ENCODE measurements at regions not wholly inside any gene's neighbourhood (a gene's known extent, or its start where the extent isn't known, plus 50 kb on each side); places are given as distances from the start of the nearest gene placed in this dataset.

DNA sequence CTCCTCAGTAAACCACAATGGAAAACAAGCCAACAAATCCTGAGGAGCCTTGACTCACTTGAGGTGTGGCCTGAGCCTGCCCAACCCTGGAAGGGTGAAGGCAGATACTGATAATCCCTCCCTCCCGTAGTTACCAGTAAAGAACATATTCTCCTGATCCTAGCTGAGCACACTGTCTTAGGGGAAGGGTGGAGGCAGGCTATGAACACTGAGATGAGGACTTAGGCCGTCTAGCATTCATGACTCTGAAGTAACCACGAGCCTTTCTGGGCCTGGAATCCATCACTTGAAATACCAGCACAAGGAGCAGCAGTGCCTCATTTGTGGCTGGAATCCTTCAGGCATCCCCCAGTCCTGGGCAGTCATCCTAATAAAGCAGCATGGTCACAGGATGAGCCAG is 124.5 kb upstream of the PRLR start:
- intact Hi-C loops (cut with DNase I, micrococcal nuclease): no loop called here
- Histone ChIP-seq H3K4me1 (ENCODE audit: low read depth) (no peaks in the 10 kb centered on the region), H3K4me3 (no peak overlapping the region), H3K36me3 (ENCODE audit: low read depth) (no peaks in the 10 kb centered on the region), H3K9me3 (peaks cover 19% of the 10 kb centered on the region)
- ATAC-seq: no peak
- TF ChIP-seq, protein P1, sequence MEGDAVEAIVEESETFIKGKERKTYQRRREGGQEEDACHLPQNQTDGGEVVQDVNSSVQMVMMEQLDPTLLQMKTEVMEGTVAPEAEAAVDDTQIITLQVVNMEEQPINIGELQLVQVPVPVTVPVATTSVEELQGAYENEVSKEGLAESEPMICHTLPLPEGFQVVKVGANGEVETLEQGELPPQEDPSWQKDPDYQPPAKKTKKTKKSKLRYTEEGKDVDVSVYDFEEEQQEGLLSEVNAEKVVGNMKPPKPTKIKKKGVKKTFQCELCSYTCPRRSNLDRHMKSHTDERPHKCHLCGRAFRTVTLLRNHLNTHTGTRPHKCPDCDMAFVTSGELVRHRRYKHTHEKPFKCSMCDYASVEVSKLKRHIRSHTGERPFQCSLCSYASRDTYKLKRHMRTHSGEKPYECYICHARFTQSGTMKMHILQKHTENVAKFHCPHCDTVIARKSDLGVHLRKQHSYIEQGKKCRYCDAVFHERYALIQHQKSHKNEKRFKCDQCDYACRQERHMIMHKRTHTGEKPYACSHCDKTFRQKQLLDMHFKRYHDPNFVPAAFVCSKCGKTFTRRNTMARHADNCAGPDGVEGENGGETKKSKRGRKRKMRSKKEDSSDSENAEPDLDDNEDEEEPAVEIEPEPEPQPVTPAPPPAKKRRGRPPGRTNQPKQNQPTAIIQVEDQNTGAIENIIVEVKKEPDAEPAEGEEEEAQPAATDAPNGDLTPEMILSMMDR (IDR thresholded peaks at IDR 0.05): no peak
- DNase-seq: no peak

DNA sequence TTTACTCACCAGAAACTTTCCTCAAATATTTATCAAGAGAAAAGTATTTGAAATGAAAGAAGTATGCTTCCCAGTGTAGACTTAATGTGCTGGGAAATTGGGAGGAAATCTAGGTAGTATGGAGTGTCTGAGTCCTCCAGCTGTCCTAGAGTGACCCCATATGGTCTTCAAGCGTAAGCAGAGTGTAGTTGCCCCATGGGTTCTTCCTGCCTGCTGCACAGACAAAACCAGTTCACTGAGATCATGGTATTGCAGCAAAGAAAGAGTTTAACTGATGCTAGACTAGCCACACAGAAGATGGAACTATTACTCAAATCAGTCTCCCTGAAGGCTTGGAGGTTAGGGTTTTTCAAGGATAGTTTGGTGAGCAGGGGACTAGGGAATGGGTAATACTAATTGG is 114.9 kb upstream of the PRLR start:
- ATAC-seq (no peak), DNase-seq (no peak)
- H3K36me3 ChIP-seq (ENCODE audit: low read depth): no peaks in the 10 kb centered on the region
- intact Hi-C loops (cut with DNase I, micrococcal nuclease): no loop called here
- H3K4me1 ChIP-seq (ENCODE audit: low read depth): no peaks in the 10 kb centered on the region
- H3K4me3 ChIP-seq: no peak overlapping the region
- TF ChIP-seq, protein P1 (IDR thresholded peaks at IDR 0.05): no peak
- peaks cover 3% of the 10 kb centered on the region for H3K9me3 ChIP-seq

DNA sequence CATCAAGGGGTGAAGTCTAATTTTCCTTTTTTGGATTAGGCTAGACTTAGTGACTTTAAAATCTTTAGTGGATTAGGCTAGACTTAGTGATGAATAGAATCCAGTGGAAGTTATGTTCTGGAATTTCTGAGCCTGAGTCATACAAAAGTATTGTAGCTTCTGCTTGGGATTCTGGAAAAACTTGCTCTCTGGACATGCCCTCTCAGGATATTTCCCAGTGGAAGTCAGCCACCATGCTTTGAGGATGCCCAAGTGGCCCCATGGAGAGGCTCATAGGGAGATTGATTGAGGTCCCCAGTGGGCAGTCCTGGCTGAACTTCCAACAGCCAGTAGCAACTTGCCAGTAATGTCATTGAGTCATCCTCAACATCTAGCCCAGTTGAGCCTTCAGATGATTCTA is 112.4 kb upstream of the PRLR start:
- DNase-seq (no peak), ATAC-seq (no peak)
- Histone ChIP-seq H3K4me3 (no peak overlapping the region), H3K4me1 (ENCODE audit: low read depth) (no peaks in the 10 kb centered on the region), H3K9me3 (no peaks in the 10 kb centered on the region), H3K36me3 (ENCODE audit: low read depth) (no peaks in the 10 kb centered on the region)
- intact Hi-C loops (cut with DNase I, micrococcal nuclease): no loop called here
- TF ChIP-seq, protein P1 (IDR thresholded peaks at IDR 0.05): no peak

DNA sequence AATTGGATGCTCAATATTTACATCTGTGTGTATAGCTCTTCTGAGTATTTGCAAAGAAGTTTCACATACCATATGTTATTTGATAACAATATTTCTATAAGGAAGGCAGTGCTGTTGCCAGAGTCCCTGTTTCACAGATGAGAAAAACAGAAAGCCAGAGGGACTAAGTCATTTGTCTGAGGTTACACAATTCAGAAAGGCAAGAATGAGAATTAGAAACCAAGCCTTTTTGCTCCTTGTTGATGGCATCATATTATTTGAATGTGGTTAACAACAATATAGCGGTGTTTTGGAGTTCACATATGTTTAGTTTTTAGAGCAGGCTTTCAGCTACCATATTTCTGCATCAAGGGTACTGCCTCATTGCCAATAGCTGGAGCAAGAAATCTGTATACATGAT is 110.9 kb upstream of the PRLR start:
- TF ChIP-seq, protein P1 (IDR thresholded peaks at IDR 0.05): no peak
- no peak overlapping the region for H3K4me3 ChIP-seq
- intact Hi-C loops (cut with DNase I, micrococcal nuclease): no loop called here
- H3K4me1 ChIP-seq (ENCODE audit: low read depth): no peaks in the 10 kb centered on the region
- H3K9me3 ChIP-seq: no peaks in the 10 kb centered on the region
- no peak for DNase-seq
- no peak for ATAC-seq
- H3K36me3 ChIP-seq (ENCODE audit: low read depth): no peaks in the 10 kb centered on the region

DNA sequence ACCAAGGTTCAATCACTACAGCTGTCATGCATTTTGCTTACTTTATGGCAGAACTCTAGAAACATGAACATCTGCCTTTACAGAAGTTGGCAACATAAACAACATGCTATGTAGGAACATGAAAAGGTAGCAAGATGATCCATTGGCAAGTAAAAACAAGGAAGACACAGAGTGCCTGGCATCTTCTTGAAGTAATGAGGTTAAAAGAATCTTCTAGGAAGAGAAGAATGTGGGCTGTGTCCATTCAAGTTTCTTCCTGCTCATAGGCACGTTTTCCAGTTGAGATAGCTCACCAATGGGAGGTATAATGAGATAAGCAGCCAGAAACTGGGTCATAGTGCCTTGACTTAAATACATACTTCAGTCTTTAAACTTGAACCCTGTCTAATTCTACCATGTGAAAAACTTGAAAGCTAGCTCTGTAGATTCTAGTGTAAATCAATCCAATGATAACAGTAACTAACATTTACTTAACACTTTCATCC is 109.4 kb upstream of the PRLR start:
- TF ChIP-seq, protein P1 (IDR thresholded peaks at IDR 0.05): no peak
- intact Hi-C loops (cut with DNase I, micrococcal nuclease): no loop called here
- Histone ChIP-seq H3K36me3 (ENCODE audit: low read depth) (no peaks in the 10 kb centered on the region), H3K9me3 (no peaks in the 10 kb centered on the region), H3K4me1 (ENCODE audit: low read depth) (no peaks in the 10 kb centered on the region), H3K4me3 (no peak overlapping the region)
- DNase-seq: no peak
- ATAC-seq: no peak

DNA sequence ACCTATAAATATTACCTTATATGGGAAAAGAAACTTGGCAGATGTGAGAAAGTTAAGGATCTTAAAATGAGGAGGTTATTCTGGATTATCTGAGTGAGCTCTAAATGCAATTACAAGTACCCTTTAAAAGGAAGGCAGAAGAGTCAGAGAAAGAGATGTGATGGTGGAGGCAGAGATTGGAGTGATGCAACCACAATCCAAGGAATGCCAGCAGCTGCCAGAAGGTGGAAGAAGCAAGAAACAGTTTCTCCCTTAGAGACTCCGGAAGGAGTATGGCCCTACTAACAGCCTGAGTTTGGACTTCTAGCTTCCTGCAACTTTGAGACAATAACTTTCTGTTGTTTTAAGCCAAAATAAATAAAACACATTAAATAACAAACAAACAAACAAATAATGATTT is 108.7 kb upstream of the PRLR start:
- DNase-seq (no peak), ATAC-seq (no peak)
- no peaks in the 10 kb centered on the region for H3K9me3 ChIP-seq
- H3K36me3 ChIP-seq (ENCODE audit: low read depth): no peaks in the 10 kb centered on the region
- intact Hi-C loops (cut with DNase I, micrococcal nuclease): no loop called here
- no peaks in the 10 kb centered on the region for H3K4me1 ChIP-seq (ENCODE audit: low read depth)
- TF ChIP-seq, protein P1 (IDR thresholded peaks at IDR 0.05): no peak
- H3K4me3 ChIP-seq: no peak overlapping the region
